ENCODE measurements at regions not wholly inside any gene's neighbourhood (a gene's known extent, or its start where the extent isn't known, plus 50 kb on each side); places are given as distances from the start of the nearest gene placed in this dataset.

DNA sequence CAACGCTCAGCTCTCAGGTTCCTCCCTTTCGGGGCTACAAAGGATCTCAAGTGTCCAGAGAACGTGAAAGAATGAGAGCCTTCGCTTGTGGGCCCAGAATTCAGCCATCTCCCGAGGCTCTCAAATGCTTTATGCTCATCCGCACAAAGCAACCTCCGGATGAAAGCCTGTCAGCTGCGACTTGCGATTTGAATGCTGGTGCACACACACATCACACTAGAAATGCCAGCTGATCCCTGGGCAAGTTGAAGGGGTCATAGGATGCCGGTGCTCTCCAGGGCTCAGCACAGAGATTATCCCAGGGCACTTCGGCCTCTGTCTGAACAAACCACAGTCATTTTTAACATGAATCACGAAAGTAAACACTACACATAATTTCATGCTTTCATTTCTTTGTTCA is 141.8 kb upstream of the MYT1L start:
- Histone ChIP-seq H3K4me1 (ENCODE audit: control insufficient read depth, insufficient read depth, low read length) (no peaks in the 10 kb centered on the region), H3K36me3 (ENCODE audit: control insufficient read depth, insufficient read depth, low read length) (no peaks in the 10 kb centered on the region), H3K27ac (ENCODE audit: low read length) (no peak overlapping the region), H3K27me3 (ENCODE audit: control insufficient read depth, insufficient read depth, low read length) (no peaks in the 10 kb centered on the region), H3K9me3 (ENCODE audit: control insufficient read depth, insufficient read depth, low read length) (no peaks in the 10 kb centered on the region), H3K4me3 (ENCODE audit: low read length) (no peak overlapping the region)
- Mint-ChIP-seq H3K27me3 (ENCODE audit: low read depth in 2 of 2) (no peaks in the 10 kb centered on the region), H3K27ac (no peak overlapping the region), H3K4me1 (no peaks in the 10 kb centered on the region), H3K36me3 (no peaks in the 10 kb centered on the region), H3K9me3 (no peaks in the 10 kb centered on the region), H3K4me3 (no peak overlapping the region)
- intact Hi-C loops (cut with micrococcal nuclease): no loop called here
- DNase-seq (no peak), ATAC-seq (no peak)
- TF ChIP-seq, protein P1, sequence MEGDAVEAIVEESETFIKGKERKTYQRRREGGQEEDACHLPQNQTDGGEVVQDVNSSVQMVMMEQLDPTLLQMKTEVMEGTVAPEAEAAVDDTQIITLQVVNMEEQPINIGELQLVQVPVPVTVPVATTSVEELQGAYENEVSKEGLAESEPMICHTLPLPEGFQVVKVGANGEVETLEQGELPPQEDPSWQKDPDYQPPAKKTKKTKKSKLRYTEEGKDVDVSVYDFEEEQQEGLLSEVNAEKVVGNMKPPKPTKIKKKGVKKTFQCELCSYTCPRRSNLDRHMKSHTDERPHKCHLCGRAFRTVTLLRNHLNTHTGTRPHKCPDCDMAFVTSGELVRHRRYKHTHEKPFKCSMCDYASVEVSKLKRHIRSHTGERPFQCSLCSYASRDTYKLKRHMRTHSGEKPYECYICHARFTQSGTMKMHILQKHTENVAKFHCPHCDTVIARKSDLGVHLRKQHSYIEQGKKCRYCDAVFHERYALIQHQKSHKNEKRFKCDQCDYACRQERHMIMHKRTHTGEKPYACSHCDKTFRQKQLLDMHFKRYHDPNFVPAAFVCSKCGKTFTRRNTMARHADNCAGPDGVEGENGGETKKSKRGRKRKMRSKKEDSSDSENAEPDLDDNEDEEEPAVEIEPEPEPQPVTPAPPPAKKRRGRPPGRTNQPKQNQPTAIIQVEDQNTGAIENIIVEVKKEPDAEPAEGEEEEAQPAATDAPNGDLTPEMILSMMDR (IDR thresholded peaks at IDR 0.05): no peak
- 89% methylated on average over 12 of the region's 12 CpGs for WGBS (ENCODE audit: insufficient coverage)

DNA sequence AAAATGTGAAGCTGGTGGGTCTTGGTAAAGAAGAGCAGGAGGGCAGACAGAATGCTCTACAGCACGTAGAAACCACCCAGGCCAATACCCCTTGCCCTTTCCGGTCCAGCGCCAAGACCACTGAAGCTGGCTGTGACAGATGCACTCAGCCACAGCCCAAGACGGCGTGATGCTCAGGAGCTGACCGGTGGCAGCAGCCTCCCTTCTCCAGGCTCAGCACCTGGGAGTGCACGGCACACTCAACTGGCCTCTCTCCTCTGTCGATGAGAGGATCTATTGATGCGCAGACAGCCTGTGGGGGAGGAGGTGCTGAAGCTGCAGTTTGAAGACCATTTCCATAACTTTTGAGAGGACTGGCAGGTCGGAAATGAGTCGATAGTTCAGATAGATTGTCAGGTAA is 141.0 kb upstream of the MYT1L start:
- intact Hi-C loops (cut with micrococcal nuclease): no loop called here
- Histone ChIP-seq H3K27me3 (ENCODE audit: control insufficient read depth, insufficient read depth, low read length) (no peaks in the 10 kb centered on the region), H3K9me3 (ENCODE audit: control insufficient read depth, insufficient read depth, low read length) (no peaks in the 10 kb centered on the region), H3K27ac (ENCODE audit: low read length) (no peak overlapping the region), H3K36me3 (ENCODE audit: control insufficient read depth, insufficient read depth, low read length) (no peaks in the 10 kb centered on the region), H3K4me3 (ENCODE audit: low read length) (no peak overlapping the region), H3K4me1 (ENCODE audit: control insufficient read depth, insufficient read depth, low read length) (no peaks in the 10 kb centered on the region)
- TF ChIP-seq, protein P1 (IDR thresholded peaks at IDR 0.05): no peak
- 89% methylated on average over 11 of the region's 11 CpGs for WGBS (ENCODE audit: insufficient coverage)
- Mint-ChIP-seq H3K4me1 (no peaks in the 10 kb centered on the region), H3K9me3 (no peaks in the 10 kb centered on the region), H3K27me3 (ENCODE audit: low read depth in 2 of 2) (no peaks in the 10 kb centered on the region), H3K36me3 (no peaks in the 10 kb centered on the region), H3K27ac (no peak overlapping the region), H3K4me3 (no peak overlapping the region)
- no peak for ATAC-seq
- DNase-seq: no peak

- ATAC-seq (no peak), DNase-seq (no peak)
- Histone ChIP-seq H3K4me3 (ENCODE audit: low read length) (no peak overlapping the region), H3K27ac (ENCODE audit: low read length) (no peak overlapping the region), H3K9me3 (ENCODE audit: control insufficient read depth, insufficient read depth, low read length) (no peaks in the 10 kb centered on the region), H3K4me1 (ENCODE audit: control insufficient read depth, insufficient read depth, low read length) (no peaks in the 10 kb centered on the region), H3K27me3 (ENCODE audit: control insufficient read depth, insufficient read depth, low read length) (no peaks in the 10 kb centered on the region), H3K36me3 (ENCODE audit: control insufficient read depth, insufficient read depth, low read length) (no peaks in the 10 kb centered on the region)
- 72% methylated on average over 9 of the region's 9 CpGs for WGBS (ENCODE audit: insufficient coverage)
- Mint-ChIP-seq H3K27ac (no peak overlapping the region), H3K9me3 (no peaks in the 10 kb centered on the region), H3K4me1 (no peaks in the 10 kb centered on the region), H3K4me3 (no peak overlapping the region), H3K36me3 (no peaks in the 10 kb centered on the region), H3K27me3 (ENCODE audit: low read depth in 2 of 2) (peaks cover 5 to 17% of the 10 kb centered on the region in 2 donors)
- intact Hi-C loops (cut with micrococcal nuclease): no loop called here
- TF ChIP-seq, protein P1 (IDR thresholded peaks at IDR 0.05): no peak
These were observed 135.5 kb upstream of the MYT1L start for GRCh38 chr2:2466534-2466933.

GRCh38 chr2:2464643-2465042 is 133.6 kb upstream of the MYT1L start:
- Mint-ChIP-seq H3K4me3 (no peak overlapping the region), H3K36me3 (no peaks in the 10 kb centered on the region), H3K27me3 (ENCODE audit: low read depth in 2 of 2) (peaks cover 5 to 17% of the 10 kb centered on the region in 2 donors), H3K4me1 (no peaks in the 10 kb centered on the region), H3K27ac (no peak overlapping the region), H3K9me3 (peaks cover 0 to 5% of the 10 kb centered on the region in 2 donors)
- TF ChIP-seq, protein P1 (IDR thresholded peaks at IDR 0.05): no peak
- ATAC-seq: no peak
- Histone ChIP-seq H3K27ac (ENCODE audit: low read length) (no peak overlapping the region), H3K27me3 (ENCODE audit: control insufficient read depth, insufficient read depth, low read length) (no peaks in the 10 kb centered on the region), H3K36me3 (ENCODE audit: control insufficient read depth, insufficient read depth, low read length) (no peaks in the 10 kb centered on the region), H3K4me3 (ENCODE audit: low read length) (no peak overlapping the region), H3K9me3 (ENCODE audit: control insufficient read depth, insufficient read depth, low read length) (no peaks in the 10 kb centered on the region), H3K4me1 (ENCODE audit: control insufficient read depth, insufficient read depth, low read length) (no peaks in the 10 kb centered on the region)
- intact Hi-C loops (cut with micrococcal nuclease): no loop called here
- 81% methylated on average over 6 of the region's 6 CpGs for WGBS (ENCODE audit: insufficient coverage)
- DNase-seq: no peak
